NT2/D1 (cell line): ENCODE measurements at regions not wholly inside any gene's neighbourhood (a gene's known extent, or its start where the extent isn't known, plus 50 kb on each side); places are given as distances from the start of the nearest gene placed in this dataset.
"Not testable (repeated sequence)": the region's sequence is repeated elsewhere in the genome, so short reads cannot be mapped to it uniquely, and the experiment has no call there.

Source experiments
- DNase-seq: peaks from one replicate; pipeline ENCODE4 v3.0.0-alpha.2; 2011; ENCODE audit warnings: low read depth, low spot score
- H3K27me3 ChIP-seq: 2 replicates; pipeline ENCODE4 v1.6.0; 2011; ENCODE audit warnings: mild to moderate bottlenecking; ENCODE audit not compliant: insufficient read length, insufficient read depth
- H3K36me3 ChIP-seq: 2 replicates; pipeline ENCODE4 v1.6.1; 2011; ENCODE audit warnings: mild to moderate bottlenecking, low read length, mixed read lengths; ENCODE audit not compliant: insufficient read depth, insufficient read length
- H3K4me1 ChIP-seq: 2 replicates; pipeline ENCODE4 v1.5.1; 2011; ENCODE audit not compliant: insufficient read depth, insufficient read length
- H3K4me3 ChIP-seq: 2 replicates; pipeline ENCODE4 v1.5.1; 2011; ENCODE audit warnings: low read depth; ENCODE audit not compliant: insufficient read length
- H3K9ac ChIP-seq: 2 replicates; pipeline ENCODE4 v1.6.0; 2011; ENCODE audit warnings: low read depth; ENCODE audit not compliant: insufficient read length
- H3K9me3 ChIP-seq: 2 replicates; pipeline ENCODE4 v1.5.1; 2011; ENCODE audit warnings: mild to moderate bottlenecking, low read length; ENCODE audit not compliant: insufficient read depth
- SUZ12 ChIP-seq: IDR thresholded peaks from 2 replicates; pipeline ENCODE4 v1.6.1; 2011; ENCODE audit not compliant: insufficient read length, insufficient read depth; ENCODE audit errors: extremely low read depth
- YY1 ChIP-seq: IDR thresholded peaks from 2 replicates; pipeline ENCODE4 v1.6.1; 2011; ENCODE audit not compliant: insufficient read length, insufficient read depth
- ZNF274 ChIP-seq: IDR thresholded peaks from 2 replicates; pipeline ENCODE4 v1.6.1; 2011; ENCODE audit warnings: mild to moderate bottlenecking, low read depth, low read length

GRCh38 chr6:4485735-4486134 lies 290.5 kb upstream of the CDYL start:
- Histone ChIP-seq H3K27me3 (no peaks in the 10 kb centered on the region), H3K9ac (no peak overlapping the region), H3K36me3 (no peaks in the 10 kb centered on the region), H3K4me3 (no peak overlapping the region), H3K9me3 (peaks cover 38% of the 10 kb centered on the region), H3K4me1 (peaks cover 4% of the 10 kb centered on the region)
- TF ChIP-seq ZNF274 (no peak), YY1 (no peak), SUZ12 (no peak)
- no peak for DNase-seq

- Histone ChIP-seq H3K9ac (no peak overlapping the region), H3K4me1 (peaks cover 4% of the 10 kb centered on the region), H3K4me3 (no peak overlapping the region), H3K27me3 (no peaks in the 10 kb centered on the region), H3K9me3 (peaks cover 11% of the 10 kb centered on the region), H3K36me3 (no peaks in the 10 kb centered on the region)
- no peak for TF ChIP-seq YY1
- no peak for DNase-seq
These were observed 293.7 kb upstream of the CDYL start for GRCh38 chr6:4482461-4482860.

- H3K27me3 ChIP-seq = no peaks in the 10 kb centered on the region
- peaks cover 2% of the 10 kb centered on the region for H3K4me1 ChIP-seq
- H3K9ac ChIP-seq = no peak overlapping the region
- no peaks in the 10 kb centered on the region for H3K36me3 ChIP-seq
- TF ChIP-seq YY1 (no peak), SUZ12 (no peak), ZNF274 (no peak)
- no peak for DNase-seq
- no peak overlapping the region for H3K4me3 ChIP-seq
- peaks cover 10% of the 10 kb centered on the region; the same call in 1 of the 2 replicates for H3K9me3 ChIP-seq
These were observed 295.1 kb upstream of the CDYL start for GRCh38 chr6:4480788-4481735.

GRCh38 chr6:4478098-4478497 lies 298.1 kb upstream of the CDYL start:
- H3K27me3 ChIP-seq = no peaks in the 10 kb centered on the region
- H3K9me3 ChIP-seq = peaks cover 1% of the 10 kb centered on the region; the same call in 1 of the 2 replicates
- peaks cover 2% of the 10 kb centered on the region for H3K4me1 ChIP-seq
- TF ChIP-seq SUZ12 (no peak), YY1 (no peak), ZNF274 (no peak)
- no peak for DNase-seq
- H3K36me3 ChIP-seq = no peaks in the 10 kb centered on the region
- no peak overlapping the region for H3K9ac ChIP-seq
- no peak overlapping the region for H3K4me3 ChIP-seq

- H3K27me3 ChIP-seq = no peaks in the 10 kb centered on the region
- H3K9me3 ChIP-seq = peaks cover 33% of the 10 kb centered on the region; the same call in 1 of the 2 replicates
- H3K4me1 ChIP-seq = no peaks in the 10 kb centered on the region
These were observed 301.4 kb upstream of the CDYL start for GRCh38 chr6:4474810-4475209.

GRCh38 chr6:4472969-4473642 lies 303.1 kb upstream of the CDYL start:
- TF ChIP-seq YY1 = no peak
- TF ChIP-seq SUZ12 = no peak
- no peak for TF ChIP-seq ZNF274
- no peaks in the 10 kb centered on the region for H3K4me1 ChIP-seq
- no peak overlapping the region for H3K9ac ChIP-seq
- no peak for DNase-seq
- peaks cover 33% of the 10 kb centered on the region; the same call in 1 of the 2 replicates for H3K9me3 ChIP-seq
- H3K27me3 ChIP-seq = no peaks in the 10 kb centered on the region
- no peaks in the 10 kb centered on the region for H3K36me3 ChIP-seq
- no peak overlapping the region for H3K4me3 ChIP-seq

More at GRCh38 chr6:4474810-4475209, 301.4 kb upstream of the CDYL start:
- H3K36me3 ChIP-seq = no peaks in the 10 kb centered on the region
- no peak overlapping the region for H3K4me3 ChIP-seq
- no peak for DNase-seq
- no peak for TF ChIP-seq ZNF274
- no peak for TF ChIP-seq YY1
- no peak for TF ChIP-seq SUZ12
- H3K9ac ChIP-seq = no peak overlapping the region

GRCh38 chr6:4472222-4472621 lies 304.0 kb upstream of the CDYL start:
- TF ChIP-seq SUZ12 (no peak), YY1 (no peak), ZNF274 (no peak)
- Histone ChIP-seq H3K4me3 (no peak overlapping the region), H3K36me3 (no peaks in the 10 kb centered on the region), H3K9me3 (peaks cover 33% of the 10 kb centered on the region; the same call in 1 of the 2 replicates), H3K27me3 (no peaks in the 10 kb centered on the region), H3K9ac (no peak overlapping the region), H3K4me1 (no peaks in the 10 kb centered on the region)
- no peak for DNase-seq

- H3K36me3 ChIP-seq, H3K4me3 ChIP-seq, H3K9ac ChIP-seq, H3K27me3 ChIP-seq, DNase-seq, H3K4me1 ChIP-seq: not testable (repeated sequence)
- H3K9me3 ChIP-seq = peaks cover 33% of the 10 kb centered on the region; the same call in 1 of the 2 replicates
These were observed 304.7 kb upstream of the CDYL start for GRCh38 chr6:4471515-4471914.
